Stimulated activated CD8-positive, alpha-beta memory T cell treated with anti-CD3 and anti-CD28 coated beads, Interleukin-4, amount 100 ng/mL, for 4 hours (primary cell): ENCODE measurements at regions not wholly inside any gene's neighbourhood (a gene's known extent, or its start where the extent isn't known, plus 50 kb on each side); places are given as distances from the start of the nearest gene placed in this dataset.

Experiments
- DNase-seq, 2 donors: peaks; one replicate each; pipeline ENCODE4 v3.0.0-alpha.2; 2020; ENCODE audit warnings: low read depth in 2 of 2, low spot score in 1 of 2

DNA sequence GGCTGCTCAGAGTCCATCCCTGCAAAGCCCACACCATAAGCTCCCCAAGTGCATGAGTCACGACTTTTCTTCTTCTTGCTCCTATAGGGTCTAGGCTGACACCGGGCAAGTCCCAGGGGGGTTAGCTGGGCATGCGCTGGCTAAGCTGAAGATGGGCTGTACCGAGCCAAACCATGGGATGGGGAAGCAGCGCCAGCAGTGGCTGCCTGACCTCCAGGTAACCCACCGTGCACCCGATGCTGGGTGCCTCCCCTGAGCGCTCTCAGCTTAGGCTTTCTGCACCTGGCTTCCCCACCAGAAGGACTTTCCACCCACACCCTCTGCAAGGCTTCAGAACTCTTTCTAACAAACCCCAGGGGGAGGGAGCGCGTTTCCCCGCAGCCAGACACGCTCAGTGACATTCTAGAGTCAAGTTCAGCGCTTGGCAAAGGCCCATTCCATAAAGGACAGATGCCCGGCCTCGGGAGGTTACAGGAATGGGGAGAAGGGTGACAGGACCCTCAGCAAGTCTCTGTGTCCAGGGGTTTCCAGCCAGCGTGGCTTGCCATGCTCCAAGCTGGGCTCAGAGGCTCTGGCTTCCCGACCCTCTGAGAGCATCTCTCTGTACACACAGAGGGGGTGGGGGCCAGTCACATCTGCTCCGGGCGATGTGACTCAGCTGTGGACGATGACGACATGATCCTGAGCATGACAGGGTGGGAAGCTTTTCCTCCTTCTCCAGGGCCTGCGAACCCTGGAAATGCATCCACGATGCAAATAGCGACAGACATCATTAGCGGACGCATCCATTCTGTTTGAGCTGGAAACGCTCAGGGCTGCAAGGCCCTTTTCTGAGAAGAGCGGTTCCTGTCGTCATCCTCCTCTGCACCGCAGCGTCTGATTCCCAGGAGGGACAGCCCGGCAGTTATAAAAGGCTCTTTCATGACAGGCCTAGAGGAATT lies 107.8 kb downstream of the SIK1 start:
- no peak for DNase-seq

- no peak for DNase-seq
Observed at GRCh38 chr21:43318368-43318767, 108.6 kb downstream of the SIK1 start.

GRCh38 chr21:43317959-43318358 lies 109.0 kb downstream of the SIK1 start:
- no peak for DNase-seq

- DNase-seq, result no peak
Observed at GRCh38 chr21:43317254-43317748, 109.6 kb downstream of the SIK1 start.

- no peak for DNase-seq
Observed at GRCh38 chr21:43316156-43316845, 110.6 kb downstream of the SIK1 start.

DNA sequence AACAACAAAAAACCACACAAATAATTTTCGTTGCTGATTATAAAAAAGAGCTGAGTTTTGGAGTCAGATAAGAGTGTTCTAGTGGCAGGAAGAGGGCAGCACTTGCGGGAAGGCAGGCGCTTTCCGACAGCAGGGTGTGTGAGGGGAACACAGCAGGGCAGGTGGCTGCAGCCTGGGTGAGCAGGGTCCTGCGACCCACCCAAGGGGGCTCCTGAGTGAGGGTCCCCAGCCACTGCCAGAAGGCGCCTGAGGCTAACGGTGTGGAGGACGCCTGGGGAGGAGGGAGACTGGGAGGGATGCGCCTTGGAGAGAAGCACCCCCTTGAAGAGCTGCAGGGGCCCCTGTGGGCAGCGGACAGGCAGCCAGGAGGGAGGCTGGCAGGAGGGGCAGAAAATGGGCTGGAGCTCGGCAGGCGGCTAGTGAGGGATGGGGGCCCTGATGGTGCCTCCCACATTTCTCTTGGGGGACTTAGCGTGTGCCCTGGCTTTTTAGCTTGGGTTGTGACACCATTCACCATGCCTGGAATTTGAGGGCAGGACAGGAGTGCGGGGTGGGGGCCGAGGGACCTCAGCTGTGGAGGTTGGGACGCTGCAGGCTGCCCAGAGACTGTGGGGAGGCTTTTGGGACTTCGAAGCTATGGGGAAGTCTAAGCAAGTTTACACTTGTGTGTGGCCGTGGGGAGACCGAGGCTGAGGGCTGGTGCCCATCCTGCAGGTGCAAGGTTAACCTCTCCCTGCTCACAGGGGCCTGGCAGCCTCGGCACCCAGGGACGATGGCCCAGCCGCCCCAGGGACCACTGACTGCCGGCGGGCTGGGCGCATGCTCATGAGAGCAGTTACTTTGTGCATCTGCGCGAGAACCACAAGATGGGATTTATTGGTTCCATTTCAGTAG lies 111.4 kb downstream of the SIK1 start:
- no peak for DNase-seq

DNA sequence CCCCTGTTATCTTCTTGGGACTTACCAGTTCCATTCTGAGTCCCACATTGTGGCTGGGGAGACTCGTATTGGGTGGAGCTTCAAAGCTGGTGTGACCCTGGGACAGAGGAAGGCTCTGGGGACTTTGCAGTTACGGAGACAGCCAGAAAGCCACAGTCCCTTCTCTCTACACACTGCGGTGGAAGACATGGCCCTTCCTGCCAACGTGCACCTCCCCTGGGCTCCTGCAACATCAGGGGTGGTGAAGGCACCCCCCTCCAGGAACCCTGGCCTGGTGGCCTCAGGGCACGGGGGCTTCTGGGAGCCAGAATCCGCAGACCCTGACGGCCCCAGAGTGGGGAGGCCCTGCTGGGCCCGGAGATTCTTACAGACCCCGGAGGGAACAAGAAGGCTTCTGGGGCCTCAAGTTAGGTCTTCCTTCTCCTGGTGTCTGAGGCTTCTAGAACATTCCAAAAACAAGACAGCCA lies 113.0 kb downstream of the SIK1 start:
- no peak for DNase-seq

GRCh38 chr21:43313221-43313938 lies 113.6 kb downstream of the SIK1 start:
- DNase-seq, result no peak

GRCh38 chr21:43312751-43313169 lies 114.2 kb downstream of the SIK1 start:
- DNase-seq, result no peak

GRCh38 chr21:43312011-43312410 lies 114.9 kb downstream of the SIK1 start:
- no peak for DNase-seq

DNA sequence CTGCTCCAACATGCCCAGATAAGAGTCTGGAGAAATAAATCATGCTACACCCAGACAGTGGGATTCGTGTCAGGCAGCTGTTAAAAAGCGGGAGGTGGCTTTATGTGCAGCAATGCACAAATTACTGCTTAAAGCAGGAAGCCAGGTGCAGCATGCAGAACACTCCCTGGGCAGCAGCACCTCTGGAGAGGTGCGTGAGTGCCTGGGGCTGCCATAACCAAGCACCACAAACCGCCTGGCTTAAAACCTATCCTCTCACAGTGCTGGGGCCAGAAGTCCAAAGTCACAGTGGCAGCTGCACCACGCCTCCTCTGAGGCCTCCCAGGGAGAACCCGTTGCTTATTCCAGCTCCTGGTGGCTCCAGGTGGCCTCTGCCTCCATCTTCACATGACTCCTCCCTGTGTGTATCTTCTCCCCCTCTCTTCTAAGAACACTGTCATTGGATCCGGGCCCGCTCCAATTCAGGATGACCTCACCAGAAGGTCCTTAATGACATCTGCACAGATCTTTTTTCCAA lies 115.6 kb downstream of the SIK1 start:
- no peak for DNase-seq

GRCh38 chr21:43308815-43309283 lies 118.1 kb downstream of the SIK1 start:
- no peak for DNase-seq

- DNase-seq, result no peak
Observed at GRCh38 chr21:43308101-43308814, 118.7 kb downstream of the SIK1 start.

- DNase-seq, result no peak
Observed at GRCh38 chr21:43307677-43308070, 119.3 kb downstream of the SIK1 start.

GRCh38 chr21:43306911-43307676 lies 119.8 kb downstream of the SIK1 start:
- DNase-seq, result no peak

GRCh38 chr21:43306391-43306790 lies 120.5 kb downstream of the SIK1 start:
- DNase-seq, result no peak

DNA sequence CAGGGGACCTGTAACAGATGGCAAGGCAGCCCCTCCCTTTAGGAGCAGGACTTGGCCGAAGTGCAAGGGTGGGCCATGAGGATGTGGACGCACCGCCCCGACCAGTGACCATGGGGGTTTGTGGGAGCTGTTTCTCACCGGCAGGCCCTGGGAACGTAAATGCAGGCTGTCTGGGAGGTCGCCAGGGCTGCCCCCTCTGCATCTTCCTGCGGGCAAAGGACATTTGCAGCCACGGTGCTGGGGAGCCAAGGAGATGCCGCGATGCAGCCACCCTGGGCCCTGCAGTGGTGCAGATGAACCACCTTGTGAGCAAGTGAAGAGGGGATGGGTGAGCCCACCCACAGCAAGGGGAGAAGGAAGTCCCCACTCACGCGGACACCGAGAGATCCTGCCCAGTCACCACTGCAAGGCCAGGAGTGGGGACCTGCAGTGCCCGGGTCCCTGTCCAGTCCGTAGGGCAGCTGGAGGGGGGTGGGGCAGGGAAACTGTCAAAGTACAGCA lies 121.1 kb downstream of the SIK1 start:
- DNase-seq, result no peak

- DNase-seq, result no peak
Observed at GRCh38 chr21:43305336-43305665, 121.6 kb downstream of the SIK1 start.
